ENCODE measurements at regions not wholly inside any gene's neighbourhood (a gene's known extent, or its start where the extent isn't known, plus 50 kb on each side); places are given as distances from the start of the nearest gene placed in this dataset.

- TF ChIP-seq POLR2A (IDR thresholded peaks at IDR 0.05): no peak
- TF ChIP-seq CTCF (IDR thresholded peaks at IDR 0.05): no peak
These were observed 96.0 kb downstream of the RHOB start for GRCh38 chr2:20542746-20543468.

Measured in adrenal gland (tissue), 5 donors.